Stimulated activated CD4-positive, alpha-beta T cell treated with anti-CD3 and anti-CD28 coated beads, Interleukin-12 subunit alpha, Interleukin-12 subunit beta, amount 100 ng/mL, for 4 hours (primary cell): ENCODE measurements at regions not wholly inside any gene's neighbourhood (a gene's known extent, or its start where the extent isn't known, plus 50 kb on each side); places are given as distances from the start of the nearest gene placed in this dataset.

ENCODE experiments used
- DNase-seq: peaks from one replicate; pipeline ENCODE4 v3.0.0-alpha.2; 2020

GRCh38 chr2:611519-611918 is 65.7 kb downstream of the TMEM18 start:
- no peak for DNase-seq

DNA sequence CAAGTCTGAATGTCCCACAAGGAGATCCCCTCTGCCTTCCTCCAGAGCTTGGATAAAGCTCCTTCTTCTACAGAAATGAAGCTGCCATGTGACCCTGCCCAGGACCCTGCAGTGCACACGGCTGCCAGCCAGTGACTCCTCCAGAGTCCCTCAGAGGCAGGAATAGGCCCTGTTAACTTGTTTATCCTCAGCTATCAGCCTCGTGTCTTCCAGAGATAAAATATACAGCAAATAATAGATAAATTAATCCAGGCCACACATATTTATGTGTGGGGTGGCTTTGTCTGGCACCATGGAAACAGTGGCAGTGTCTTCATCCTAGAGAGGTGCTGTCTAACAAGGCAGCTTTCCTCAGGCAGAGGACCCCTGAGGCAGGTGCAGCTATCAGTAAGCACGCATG is 66.7 kb downstream of the TMEM18 start:
- DNase-seq, result no peak

GRCh38 chr2:609881-610280 is 67.3 kb downstream of the TMEM18 start:
- DNase-seq, result no peak

DNA sequence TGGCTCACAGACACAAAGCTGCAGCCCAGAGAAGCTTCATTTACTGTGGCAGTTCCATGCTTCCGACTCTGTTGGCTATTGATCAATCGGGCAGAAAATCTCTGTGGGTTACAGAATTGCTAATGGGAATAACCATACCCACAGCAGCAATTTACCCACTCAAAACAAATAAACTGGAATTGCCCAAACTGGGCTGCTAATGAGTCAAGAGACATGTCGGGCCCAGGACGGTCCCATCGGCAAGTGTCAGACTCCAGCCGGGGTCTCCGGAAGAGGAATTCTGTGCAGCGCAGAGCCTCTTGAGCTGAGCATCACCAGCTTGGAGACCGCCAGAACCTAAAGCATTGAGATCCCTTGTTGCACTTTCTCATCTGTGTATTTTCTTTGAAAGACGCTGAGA is 67.8 kb downstream of the TMEM18 start:
- no peak for DNase-seq

DNA sequence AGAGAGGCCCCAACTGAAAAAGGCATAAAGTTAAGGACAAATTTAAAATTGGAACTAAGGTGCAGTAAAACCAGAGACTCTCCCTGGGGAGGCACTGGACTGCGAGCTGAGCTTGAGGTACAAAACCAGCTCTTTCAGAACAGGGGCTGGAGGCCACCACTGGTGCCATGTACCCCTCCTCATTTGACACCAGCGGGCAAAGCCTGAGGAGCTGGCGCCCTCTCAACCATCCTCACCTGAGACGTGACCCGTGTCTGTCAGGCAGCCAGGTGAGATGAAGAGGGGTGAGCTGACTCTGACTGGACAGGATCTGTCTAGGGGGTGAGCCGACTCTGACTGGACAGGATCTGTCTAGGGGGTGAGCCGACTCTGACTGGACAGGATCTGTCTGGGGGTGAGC is 68.5 kb downstream of the TMEM18 start:
- no peak for DNase-seq

DNA sequence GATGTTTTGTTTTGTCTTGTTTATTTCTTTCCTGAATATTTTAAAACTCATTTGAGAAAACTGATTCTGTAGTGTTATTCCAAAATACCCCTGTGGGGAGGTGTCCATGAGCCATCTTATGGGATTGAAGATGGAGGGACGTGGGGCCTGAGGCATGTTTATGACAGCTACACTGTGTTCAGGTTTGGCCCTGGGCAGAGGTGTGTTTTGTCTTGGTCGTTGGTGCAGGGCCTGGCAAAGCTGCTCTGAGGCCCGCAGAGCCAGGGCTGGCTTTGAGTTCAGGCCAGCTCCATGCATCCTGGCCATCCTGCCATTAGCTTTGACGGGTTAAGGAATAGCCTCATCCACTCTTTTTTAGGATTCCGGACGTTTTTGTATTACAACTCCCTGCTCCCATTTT is 68.9 kb downstream of the TMEM18 start:
- no peak for DNase-seq

- no peak for DNase-seq
These were observed 69.5 kb downstream of the TMEM18 start for GRCh38 chr2:607709-608108.

DNA sequence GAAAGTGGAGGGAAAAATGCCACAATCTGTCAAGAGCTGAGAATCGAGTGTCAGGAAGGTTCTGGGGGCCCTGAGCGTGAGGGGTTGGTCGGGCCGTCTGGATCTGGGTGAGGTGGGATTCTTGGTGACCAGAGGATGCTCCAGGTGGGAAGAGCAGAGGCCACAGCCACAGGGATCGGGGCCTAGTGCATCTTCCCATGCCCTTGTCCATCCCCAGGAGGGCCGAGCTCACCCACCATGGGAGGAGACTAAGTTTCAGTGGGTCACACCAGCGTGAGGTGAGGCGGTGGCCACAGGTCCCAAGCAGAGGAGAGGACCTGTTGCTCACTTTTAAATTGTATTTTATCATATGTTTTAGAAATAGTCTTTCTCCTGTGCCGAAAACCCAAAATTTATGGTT is 70.0 kb downstream of the TMEM18 start:
- DNase-seq, result no peak

DNA sequence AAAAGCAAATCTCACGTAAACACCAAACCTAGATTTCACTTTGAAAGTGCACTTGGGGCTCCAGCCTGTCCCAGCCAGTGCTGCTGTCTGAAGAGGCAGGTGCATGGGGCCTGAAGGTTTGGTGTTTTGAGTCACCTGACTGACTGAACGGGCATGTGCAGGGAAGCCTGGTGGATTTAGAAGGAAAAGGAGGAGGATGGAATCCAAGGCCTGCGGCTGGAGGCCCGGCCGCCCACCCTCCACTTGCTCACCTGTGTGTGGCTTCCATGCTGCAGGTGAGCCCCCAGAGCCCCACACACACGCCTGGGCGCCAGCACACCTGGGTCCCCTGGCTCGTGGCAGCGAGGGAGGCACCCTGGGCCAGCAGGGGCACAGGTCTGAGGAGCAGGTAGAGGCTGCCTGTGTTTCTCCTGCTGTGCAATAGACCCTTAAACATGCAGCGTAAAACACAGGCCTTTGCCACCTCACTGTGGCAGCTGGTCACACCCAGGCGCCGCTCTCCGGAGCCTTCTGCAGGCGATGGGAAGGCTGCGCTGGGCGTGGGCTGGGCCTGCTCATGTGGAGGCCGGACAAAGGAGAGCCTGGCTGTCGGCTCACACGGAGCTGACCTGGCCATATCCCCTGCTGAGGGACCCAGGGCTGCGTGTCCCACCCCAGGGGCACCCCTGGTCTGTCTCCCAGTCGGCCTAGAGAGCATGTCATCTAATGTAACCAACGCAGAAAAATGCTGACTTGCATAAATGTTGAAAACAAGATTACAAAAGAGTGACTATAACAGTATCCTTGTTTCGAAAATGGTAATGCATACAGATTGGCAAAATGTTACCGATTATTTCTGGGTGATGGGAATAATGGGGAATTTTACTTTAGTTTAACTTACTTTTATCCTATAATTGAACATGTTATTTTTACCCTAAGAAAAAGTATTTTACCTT is 71.3 kb downstream of the TMEM18 start:
- no peak for DNase-seq

DNA sequence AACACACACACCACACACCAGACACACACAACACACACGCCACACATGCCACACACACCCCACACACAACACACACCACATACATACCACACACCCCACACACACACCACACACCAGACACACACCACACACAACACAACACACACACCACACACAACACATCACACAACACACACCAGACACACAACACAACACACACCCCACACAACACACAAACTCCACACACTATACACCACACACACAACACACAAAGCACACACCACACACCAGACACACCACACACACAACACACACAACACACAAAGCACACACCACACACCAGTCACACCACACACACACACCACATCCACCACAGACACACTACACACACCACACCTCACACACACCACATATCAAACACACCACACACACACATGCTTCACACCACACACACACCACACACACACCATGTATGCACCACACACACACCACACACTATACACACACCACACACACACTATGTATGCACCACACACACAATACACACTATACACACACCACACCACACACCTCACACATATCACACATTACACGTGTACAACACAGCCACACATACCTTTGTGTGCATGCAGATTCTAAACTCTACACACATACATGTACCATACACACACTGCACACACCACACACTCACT is 72.2 kb downstream of the TMEM18 start:
- no peak for DNase-seq

DNA sequence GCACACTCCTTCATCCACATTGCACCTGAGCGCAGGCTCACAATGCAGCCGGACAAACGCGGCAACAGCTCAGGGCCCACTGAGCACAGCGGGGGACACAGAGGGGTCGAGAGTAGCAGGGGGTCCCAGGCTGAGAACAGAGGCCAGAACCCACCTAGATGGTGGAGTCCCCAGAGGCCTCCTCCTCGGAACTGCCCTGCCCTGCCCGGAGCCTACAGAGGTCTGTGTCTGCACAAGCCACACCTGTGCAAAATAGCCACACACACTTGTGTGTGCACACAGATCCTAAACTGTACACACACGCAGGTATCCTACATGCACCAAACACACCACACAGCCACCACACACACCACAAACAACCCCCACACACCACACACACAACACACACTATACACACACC is 72.8 kb downstream of the TMEM18 start:
- no peak for DNase-seq

DNA sequence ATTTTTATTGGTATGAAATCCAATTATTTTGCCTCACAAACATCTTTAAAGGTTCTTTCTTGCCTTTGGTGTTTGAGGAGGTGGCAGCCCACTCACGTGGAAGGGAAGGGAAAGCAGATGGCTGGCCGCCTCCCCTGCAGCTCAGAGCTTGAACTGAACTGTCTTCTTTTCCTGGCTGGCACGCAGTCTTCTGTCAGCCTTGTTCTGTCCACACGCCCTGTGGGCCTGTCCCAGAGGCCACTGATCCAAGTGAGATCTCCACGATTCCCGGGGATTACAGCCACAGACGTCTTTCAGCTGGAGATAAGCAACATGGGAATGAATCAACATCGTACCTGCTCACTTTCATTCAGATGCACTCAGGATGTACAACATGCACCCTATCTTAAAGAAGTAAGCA is 73.3 kb downstream of the TMEM18 start:
- DNase-seq, result no peak

- DNase-seq, result no peak
These were observed 73.8 kb downstream of the TMEM18 start for GRCh38 chr2:603427-603826.

GRCh38 chr2:602571-603359 is 74.4 kb downstream of the TMEM18 start:
- DNase-seq, result no peak

- DNase-seq, result no peak
These were observed 75.3 kb downstream of the TMEM18 start for GRCh38 chr2:601806-602455.

DNA sequence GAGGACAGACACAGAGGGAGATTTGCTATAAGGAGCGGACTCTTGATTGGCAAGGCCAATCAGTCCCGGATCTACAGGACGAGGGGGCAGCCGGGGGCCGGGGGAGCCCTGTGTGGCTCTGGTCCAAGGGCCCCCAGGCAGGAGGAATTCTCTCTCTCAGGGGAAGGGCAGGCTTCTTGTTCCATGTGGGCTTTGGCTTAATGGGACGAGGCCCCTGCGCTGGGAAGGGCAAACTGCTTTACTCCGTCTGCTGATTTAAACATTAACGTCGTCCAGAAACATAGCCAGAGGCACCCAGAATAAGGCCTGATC is 75.9 kb downstream of the TMEM18 start:
- no peak for DNase-seq

DNA sequence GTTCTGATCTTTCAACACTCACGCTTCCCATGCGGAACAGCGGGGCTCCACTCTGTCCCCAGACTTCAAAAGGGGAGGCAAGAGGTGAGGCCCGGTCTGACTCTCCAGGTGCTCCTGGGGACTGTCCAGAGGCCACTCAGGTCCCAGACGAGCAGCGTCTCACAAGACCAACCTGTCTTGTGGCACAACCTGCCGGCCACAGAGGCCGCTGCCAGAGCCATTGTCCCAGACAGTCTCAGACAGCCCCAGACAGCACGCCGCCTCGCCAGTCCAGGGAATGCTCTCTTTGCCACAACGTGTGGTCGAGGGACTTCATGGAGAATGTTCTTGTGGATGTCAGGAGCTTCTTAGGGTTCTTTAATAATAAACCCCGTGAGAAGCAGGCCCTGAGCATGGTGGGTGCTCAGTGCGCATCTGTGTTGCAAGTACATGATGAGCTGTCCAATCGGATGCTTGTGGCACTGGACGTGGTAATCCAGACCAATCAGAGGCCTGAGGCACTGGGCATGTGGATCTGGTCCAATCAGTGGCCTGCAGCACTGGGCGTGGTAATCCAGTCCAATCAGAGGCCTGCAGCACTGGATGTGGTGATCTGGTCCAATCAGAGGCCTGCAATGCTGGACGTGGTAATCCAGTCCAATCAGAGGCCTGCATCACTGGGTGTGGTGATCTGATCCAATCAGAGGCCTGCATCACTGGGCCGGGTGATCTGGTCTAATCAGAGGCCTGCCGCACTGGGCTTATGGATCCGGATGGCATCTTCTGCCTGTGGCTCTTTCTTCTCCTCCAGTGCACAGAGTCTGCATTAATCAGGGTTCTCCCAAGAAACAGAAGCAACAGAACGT is 76.4 kb downstream of the TMEM18 start:
- no peak for DNase-seq

- no peak for DNase-seq
These were observed 77.6 kb downstream of the TMEM18 start for GRCh38 chr2:599601-600000.

DNA sequence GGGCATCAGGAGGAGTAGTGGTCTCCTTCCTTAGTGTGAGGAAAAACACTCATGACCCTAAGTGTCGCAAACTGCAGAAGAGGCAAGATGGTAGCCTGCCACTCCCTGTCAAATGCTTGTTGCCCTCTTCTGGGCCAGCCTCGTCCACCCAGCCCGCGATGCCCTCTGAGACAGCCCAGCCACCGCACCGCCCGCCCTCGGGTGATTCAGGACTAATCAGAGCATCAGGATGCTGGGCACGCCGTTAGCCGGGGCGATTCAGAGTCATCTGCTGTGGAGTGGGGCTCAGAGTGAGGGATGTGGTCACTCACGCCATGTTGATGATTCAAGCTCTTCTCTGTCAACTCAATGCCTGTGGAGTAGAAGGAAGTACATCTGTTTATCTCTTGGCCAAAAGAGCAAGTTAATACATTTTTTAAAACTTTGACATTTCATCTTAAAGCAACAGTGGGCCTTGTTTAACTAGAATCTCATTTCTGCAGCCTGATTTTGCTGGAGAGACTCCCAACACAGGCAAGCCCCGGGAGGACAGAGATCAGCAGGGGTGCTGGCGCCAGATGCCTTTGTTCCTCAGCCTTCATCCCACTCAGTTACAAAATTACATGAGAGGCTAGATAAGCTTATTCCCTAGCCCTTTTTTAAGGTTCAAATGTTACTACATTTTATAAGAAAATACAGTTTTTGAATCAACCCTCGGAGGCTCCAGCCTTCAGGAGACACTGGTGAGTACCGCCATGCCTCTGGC is 79.0 kb downstream of the TMEM18 start:
- DNase-seq, result no peak

- no peak for DNase-seq
These were observed 81.2 kb downstream of the TMEM18 start for GRCh38 chr2:595831-596592.
